ENCODE measurements at regions not wholly inside any gene's neighbourhood (a gene's known extent, or its start where the extent isn't known, plus 50 kb on each side); places are given as distances from the start of the nearest gene placed in this dataset.

DNA sequence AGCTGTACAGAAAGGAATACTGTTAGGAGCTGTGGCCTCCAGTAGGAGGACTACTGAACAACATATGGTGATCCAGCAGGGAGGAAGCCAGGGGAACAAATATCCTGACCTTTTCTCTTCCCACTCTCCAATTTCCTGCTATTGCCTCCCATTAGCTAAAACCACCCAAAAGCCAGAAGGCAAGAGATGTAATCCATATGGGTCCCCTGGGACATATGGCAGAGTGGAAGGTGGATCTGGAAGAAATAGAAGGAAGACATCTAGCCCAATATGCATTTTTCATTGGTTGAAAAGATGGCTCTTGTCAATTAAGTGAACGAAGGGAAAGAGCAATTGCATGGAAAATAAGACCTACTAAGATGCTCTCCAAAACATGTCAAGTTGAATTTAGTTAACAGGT lies 167.2 kb downstream of the CNTN3 start:
- CTCF ChIA-PET = no interaction called here
- Histone ChIP-seq H3K9me3 (ENCODE audit: control extremely low read depth in 1 of 5, control insufficient read depth in 4 of 5, insufficient read depth in 2 of 5, low read depth in 1 of 5, low read length in 4 of 5) (no peaks in the 10 kb centered on the region), H3K27me3 (replicated peaks in 2 of 5; ENCODE audit: control insufficient read depth in 4 of 5, insufficient read depth in 5 of 5, low read length in 4 of 5) (no peaks in the 10 kb centered on the region), H3K4me3 (ENCODE audit: control insufficient read depth in 1 of 7, extremely low read depth in 1 of 7, insufficient read depth in 4 of 7, low read depth in 2 of 7, low read length in 6 of 7) (no peak overlapping the region), H3K36me3 (ENCODE audit: control insufficient read depth in 4 of 4, insufficient read depth in 4 of 4, low read length in 3 of 4) (no peaks in the 10 kb centered on the region), H3K27ac (ENCODE audit: insufficient read depth in 1 of 2, low read depth in 1 of 2, low read length in 2 of 2, poor library complexity in 1 of 2, severe bottlenecking in 2 of 2) (no peak overlapping the region), H3K4me1 (ENCODE audit: control extremely low read depth in 1 of 4, control insufficient read depth in 4 of 4, insufficient read depth in 4 of 4, low read length in 3 of 4) (no peaks in the 10 kb centered on the region)
- POLR2A ChIA-PET = no interaction called here
- 80% methylated on average over 1 of the region's 1 CpG for WGBS (ENCODE audit: insufficient coverage)
- DNase-seq = no peak

DNA sequence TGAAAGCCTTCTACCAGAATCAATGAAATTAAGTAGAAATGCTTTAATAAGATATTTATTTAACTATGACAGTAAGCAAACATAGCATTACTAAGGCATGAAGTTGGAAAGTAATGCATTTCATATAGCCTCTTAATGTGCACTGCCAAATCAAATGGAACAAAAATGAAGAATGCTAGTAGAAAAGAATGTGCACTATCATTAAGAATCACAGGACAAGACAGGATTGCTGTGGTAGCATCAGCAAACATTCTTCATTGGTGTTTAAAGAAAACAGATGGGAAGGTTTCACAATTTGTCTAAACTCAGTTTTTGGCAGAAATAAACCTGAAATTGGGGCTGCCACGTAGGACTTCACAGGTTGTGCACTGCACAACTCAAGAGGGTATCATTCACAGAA lies 168.9 kb downstream of the CNTN3 start:
- CTCF ChIA-PET = no interaction called here
- POLR2A ChIA-PET = no interaction called here

DNA sequence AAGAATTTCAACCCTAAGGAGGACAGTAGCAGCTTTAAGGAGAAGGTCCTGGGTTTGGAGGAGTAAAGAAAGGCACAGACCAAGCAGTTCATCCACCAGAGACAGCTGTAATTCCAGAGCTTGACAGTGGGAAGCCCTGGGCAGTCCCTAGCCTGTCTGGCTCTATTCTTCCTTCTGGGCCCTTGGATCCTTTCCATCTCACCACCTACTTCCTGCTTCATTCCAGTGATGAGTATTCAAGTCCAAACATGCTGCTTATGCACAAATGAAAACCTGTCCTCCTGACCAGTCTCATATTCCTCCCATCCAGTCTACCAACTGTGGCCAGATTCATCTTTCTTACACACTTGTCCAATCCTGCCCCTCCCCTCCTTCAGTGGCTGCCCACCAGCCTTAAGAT lies 171.4 kb downstream of the CNTN3 start:
- CTCF ChIA-PET = no interaction called here
- Histone ChIP-seq H3K4me1 (ENCODE audit: control extremely low read depth in 1 of 4, control insufficient read depth in 4 of 4, insufficient read depth in 4 of 4, low read length in 3 of 4) (no peaks in the 10 kb centered on the region), H3K4me3 (ENCODE audit: control insufficient read depth in 1 of 7, extremely low read depth in 1 of 7, insufficient read depth in 4 of 7, low read depth in 2 of 7, low read length in 6 of 7) (no peak overlapping the region), H3K9me3 (ENCODE audit: control extremely low read depth in 1 of 5, control insufficient read depth in 4 of 5, insufficient read depth in 2 of 5, low read depth in 1 of 5, low read length in 4 of 5) (no peaks in the 10 kb centered on the region), H3K27ac (ENCODE audit: insufficient read depth in 1 of 2, low read depth in 1 of 2, low read length in 2 of 2, poor library complexity in 1 of 2, severe bottlenecking in 2 of 2) (no peak overlapping the region), H3K27me3 (replicated peaks in 2 of 5; ENCODE audit: control insufficient read depth in 4 of 5, insufficient read depth in 5 of 5, low read length in 4 of 5) (no peaks in the 10 kb centered on the region), H3K36me3 (ENCODE audit: control insufficient read depth in 4 of 4, insufficient read depth in 4 of 4, low read length in 3 of 4) (no peaks in the 10 kb centered on the region)
- DNase-seq = no peak
- POLR2A ChIA-PET = no interaction called here

More for the DNA sequence above, 168.9 kb downstream of the CNTN3 start:
- no peak for DNase-seq
- H3K4me1 ChIP-seq (ENCODE audit: control extremely low read depth in 1 of 4, control insufficient read depth in 4 of 4, insufficient read depth in 4 of 4, low read length in 3 of 4) = no peaks in the 10 kb centered on the region
- 79% methylated on average over 1 of the region's 1 CpG for WGBS (ENCODE audit: insufficient coverage)
- H3K27ac ChIP-seq (ENCODE audit: insufficient read depth in 1 of 2, low read depth in 1 of 2, low read length in 2 of 2, poor library complexity in 1 of 2, severe bottlenecking in 2 of 2) = no peak overlapping the region
- H3K4me3 ChIP-seq (ENCODE audit: control insufficient read depth in 1 of 7, extremely low read depth in 1 of 7, insufficient read depth in 4 of 7, low read depth in 2 of 7, low read length in 6 of 7) = no peak overlapping the region
- H3K27me3 ChIP-seq (replicated peaks in 2 of 5; ENCODE audit: control insufficient read depth in 4 of 5, insufficient read depth in 5 of 5, low read length in 4 of 5) = no peaks in the 10 kb centered on the region
- no peaks in the 10 kb centered on the region for H3K9me3 ChIP-seq (ENCODE audit: control extremely low read depth in 1 of 5, control insufficient read depth in 4 of 5, insufficient read depth in 2 of 5, low read depth in 1 of 5, low read length in 4 of 5)
- H3K36me3 ChIP-seq (ENCODE audit: control insufficient read depth in 4 of 4, insufficient read depth in 4 of 4, low read length in 3 of 4) = no peaks in the 10 kb centered on the region

DNA sequence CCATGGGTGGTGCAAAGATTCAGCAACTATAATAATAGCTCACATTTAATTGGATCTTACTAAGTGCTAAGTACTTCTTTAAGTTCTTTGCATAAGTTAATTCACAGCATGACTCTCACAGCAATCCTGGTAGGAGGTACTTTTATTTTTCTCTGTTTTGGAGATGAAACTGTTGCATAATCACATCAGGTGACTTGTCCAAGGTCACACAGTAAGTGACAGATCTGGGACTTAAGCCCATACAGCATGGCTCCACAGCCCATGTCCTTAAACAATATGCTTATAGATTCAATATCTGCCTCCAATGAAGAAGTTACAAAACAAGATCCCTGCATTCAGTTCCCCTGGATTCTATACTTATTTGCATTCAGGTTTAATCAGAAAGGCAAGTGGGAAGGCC lies 171.8 kb downstream of the CNTN3 start:
- Histone ChIP-seq H3K27ac (ENCODE audit: insufficient read depth in 1 of 2, low read depth in 1 of 2, low read length in 2 of 2, poor library complexity in 1 of 2, severe bottlenecking in 2 of 2) (no peak overlapping the region), H3K4me1 (ENCODE audit: control extremely low read depth in 1 of 4, control insufficient read depth in 4 of 4, insufficient read depth in 4 of 4, low read length in 3 of 4) (no peaks in the 10 kb centered on the region), H3K27me3 (replicated peaks in 2 of 5; ENCODE audit: control insufficient read depth in 4 of 5, insufficient read depth in 5 of 5, low read length in 4 of 5) (no peaks in the 10 kb centered on the region), H3K4me3 (ENCODE audit: control insufficient read depth in 1 of 7, extremely low read depth in 1 of 7, insufficient read depth in 4 of 7, low read depth in 2 of 7, low read length in 6 of 7) (no peak overlapping the region), H3K36me3 (ENCODE audit: control insufficient read depth in 4 of 4, insufficient read depth in 4 of 4, low read length in 3 of 4) (no peaks in the 10 kb centered on the region), H3K9me3 (ENCODE audit: control extremely low read depth in 1 of 5, control insufficient read depth in 4 of 5, insufficient read depth in 2 of 5, low read depth in 1 of 5, low read length in 4 of 5) (no peaks in the 10 kb centered on the region)
- ChIA-PET POLR2A (no interaction called here), CTCF (no interaction called here)
- DNase-seq = no peak

DNA sequence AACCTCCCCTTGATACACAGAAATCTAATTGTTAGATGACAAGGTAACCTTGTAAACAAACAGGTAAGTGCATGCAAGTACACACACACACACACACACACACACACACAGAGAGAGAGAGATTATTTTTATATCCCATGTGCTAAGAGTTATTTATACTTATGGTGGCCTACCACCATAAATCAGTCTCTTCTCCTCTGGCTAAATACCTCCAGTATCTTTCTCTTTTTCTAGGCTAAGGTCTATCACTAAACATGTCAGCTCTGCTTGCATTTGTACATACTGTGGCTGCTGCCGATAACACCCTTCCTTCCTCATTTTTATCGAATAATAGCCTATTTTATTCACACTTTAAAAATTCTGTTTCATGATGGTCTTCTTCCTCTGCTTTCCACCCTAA lies 172.4 kb downstream of the CNTN3 start:
- no peaks in the 10 kb centered on the region for H3K27me3 ChIP-seq (replicated peaks in 2 of 5; ENCODE audit: control insufficient read depth in 4 of 5, insufficient read depth in 5 of 5, low read length in 4 of 5)
- peak in 1 of 3 donors; percentile 9 for DNase-seq
- ChIA-PET POLR2A (no interaction called here), CTCF (no interaction called here)
- H3K27ac ChIP-seq (ENCODE audit: insufficient read depth in 1 of 2, low read depth in 1 of 2, low read length in 2 of 2, poor library complexity in 1 of 2, severe bottlenecking in 2 of 2) = no peak overlapping the region
- H3K4me3 ChIP-seq (ENCODE audit: control insufficient read depth in 1 of 7, extremely low read depth in 1 of 7, insufficient read depth in 4 of 7, low read depth in 2 of 7, low read length in 6 of 7) = no peak overlapping the region
- no peaks in the 10 kb centered on the region for H3K9me3 ChIP-seq (ENCODE audit: control extremely low read depth in 1 of 5, control insufficient read depth in 4 of 5, insufficient read depth in 2 of 5, low read depth in 1 of 5, low read length in 4 of 5)
- no peaks in the 10 kb centered on the region for H3K36me3 ChIP-seq (ENCODE audit: control insufficient read depth in 4 of 4, insufficient read depth in 4 of 4, low read length in 3 of 4)
- no peaks in the 10 kb centered on the region for H3K4me1 ChIP-seq (ENCODE audit: control extremely low read depth in 1 of 4, control insufficient read depth in 4 of 4, insufficient read depth in 4 of 4, low read length in 3 of 4)
- 0% methylated on average over 2 of the region's 2 CpGs for WGBS (ENCODE audit: insufficient coverage)

DNA sequence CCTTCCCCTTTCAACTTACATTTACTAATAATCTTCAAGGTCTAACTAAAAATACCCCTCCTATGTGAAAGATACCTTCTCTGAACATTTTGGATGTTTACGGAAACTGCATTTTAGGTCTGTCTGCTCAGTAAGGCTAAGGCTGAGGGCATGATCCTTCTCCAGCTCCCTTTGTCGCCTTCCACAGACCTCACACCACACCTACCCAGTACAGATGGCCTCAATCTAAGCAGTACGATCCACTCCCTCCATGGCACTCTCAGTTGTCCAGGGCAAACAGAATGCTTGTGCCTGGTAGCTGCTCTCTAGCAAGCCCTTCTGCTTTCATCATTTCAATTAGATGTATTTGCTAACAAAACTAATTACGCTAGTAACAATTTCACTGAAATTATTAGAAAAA lies 178.3 kb downstream of the CNTN3 start:
- no peak for DNase-seq
- no peak overlapping the region for H3K4me3 ChIP-seq (ENCODE audit: control insufficient read depth in 1 of 7, extremely low read depth in 1 of 7, insufficient read depth in 4 of 7, low read depth in 2 of 7, low read length in 6 of 7)
- 88% methylated on average over 3 of the region's 4 CpGs for WGBS (ENCODE audit: insufficient coverage)
- CTCF ChIA-PET = no interaction called here
- H3K9me3 ChIP-seq (ENCODE audit: control extremely low read depth in 1 of 5, control insufficient read depth in 4 of 5, insufficient read depth in 2 of 5, low read depth in 1 of 5, low read length in 4 of 5) = no peaks in the 10 kb centered on the region
- no peak overlapping the region for H3K27ac ChIP-seq (ENCODE audit: insufficient read depth in 1 of 2, low read depth in 1 of 2, low read length in 2 of 2, poor library complexity in 1 of 2, severe bottlenecking in 2 of 2)
- POLR2A ChIA-PET = no interaction called here
- no peaks in the 10 kb centered on the region for H3K4me1 ChIP-seq (ENCODE audit: control extremely low read depth in 1 of 4, control insufficient read depth in 4 of 4, insufficient read depth in 4 of 4, low read length in 3 of 4)
- H3K36me3 ChIP-seq (ENCODE audit: control insufficient read depth in 4 of 4, insufficient read depth in 4 of 4, low read length in 3 of 4) = no peaks in the 10 kb centered on the region
- peaks cover 0 to 1% (median 0%) of the 10 kb centered on the region in 5 experiments for H3K27me3 ChIP-seq (replicated peaks in 2 of 5; ENCODE audit: control insufficient read depth in 4 of 5, insufficient read depth in 5 of 5, low read length in 4 of 5)

DNA sequence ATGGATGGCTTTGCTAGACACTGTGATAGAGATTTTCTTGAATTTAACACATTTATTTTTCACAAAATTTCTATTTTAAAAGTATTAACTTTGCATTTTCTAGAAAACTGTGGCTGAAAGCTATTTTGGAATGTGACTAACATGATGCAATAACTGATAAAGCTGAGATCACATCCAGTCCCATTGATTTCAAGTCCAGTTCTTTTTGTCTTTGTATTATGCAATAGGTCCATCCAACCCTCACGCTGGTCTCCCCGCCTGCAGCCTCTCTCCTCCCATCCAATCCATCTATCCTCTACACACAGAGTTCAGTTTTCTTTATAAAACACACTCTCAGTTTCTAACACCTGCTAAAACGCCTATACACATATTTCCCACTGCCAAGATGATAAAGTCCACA lies 178.8 kb downstream of the CNTN3 start:
- Histone ChIP-seq H3K36me3 (ENCODE audit: control insufficient read depth in 4 of 4, insufficient read depth in 4 of 4, low read length in 3 of 4) (no peaks in the 10 kb centered on the region), H3K27me3 (replicated peaks in 2 of 5; ENCODE audit: control insufficient read depth in 4 of 5, insufficient read depth in 5 of 5, low read length in 4 of 5) (peaks cover 0 to 1% (median 0%) of the 10 kb centered on the region in 5 experiments), H3K27ac (ENCODE audit: insufficient read depth in 1 of 2, low read depth in 1 of 2, low read length in 2 of 2, poor library complexity in 1 of 2, severe bottlenecking in 2 of 2) (no peak overlapping the region), H3K4me1 (ENCODE audit: control extremely low read depth in 1 of 4, control insufficient read depth in 4 of 4, insufficient read depth in 4 of 4, low read length in 3 of 4) (no peaks in the 10 kb centered on the region), H3K9me3 (ENCODE audit: control extremely low read depth in 1 of 5, control insufficient read depth in 4 of 5, insufficient read depth in 2 of 5, low read depth in 1 of 5, low read length in 4 of 5) (no peaks in the 10 kb centered on the region), H3K4me3 (ENCODE audit: control insufficient read depth in 1 of 7, extremely low read depth in 1 of 7, insufficient read depth in 4 of 7, low read depth in 2 of 7, low read length in 6 of 7) (no peak overlapping the region)
- ChIA-PET CTCF (no interaction called here), POLR2A (no interaction called here)
- 100% methylated on average over 2 of the region's 3 CpGs for WGBS (ENCODE audit: insufficient coverage)
- no peak for DNase-seq

DNA sequence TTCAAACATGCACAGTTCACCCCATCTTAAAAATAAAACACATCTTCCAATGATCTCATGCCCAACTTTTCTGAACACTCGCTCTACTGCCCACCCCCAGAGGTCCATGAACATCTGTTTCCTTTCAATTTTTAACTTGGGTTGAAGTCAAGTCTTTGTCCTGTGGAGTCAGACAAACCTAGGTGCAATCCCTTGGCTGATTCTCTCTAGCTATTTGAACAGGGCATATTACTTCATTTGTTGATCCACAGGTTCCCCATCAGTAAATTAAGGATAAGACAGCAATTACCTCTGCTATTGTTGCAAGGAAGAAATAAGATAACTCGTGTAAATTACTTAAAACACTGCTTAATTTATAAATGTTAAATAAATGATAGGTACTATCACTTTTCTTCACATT lies 180.1 kb downstream of the CNTN3 start:
- no peaks in the 10 kb centered on the region for H3K9me3 ChIP-seq (ENCODE audit: control extremely low read depth in 1 of 5, control insufficient read depth in 4 of 5, insufficient read depth in 2 of 5, low read depth in 1 of 5, low read length in 4 of 5)
- DNase-seq = no peak
- H3K4me1 ChIP-seq (ENCODE audit: control extremely low read depth in 1 of 4, control insufficient read depth in 4 of 4, insufficient read depth in 4 of 4, low read length in 3 of 4) = no peaks in the 10 kb centered on the region
- H3K4me3 ChIP-seq (ENCODE audit: control insufficient read depth in 1 of 7, extremely low read depth in 1 of 7, insufficient read depth in 4 of 7, low read depth in 2 of 7, low read length in 6 of 7) = no peak overlapping the region
- peaks cover 0 to 1% (median 0%) of the 10 kb centered on the region in 5 experiments for H3K27me3 ChIP-seq (replicated peaks in 2 of 5; ENCODE audit: control insufficient read depth in 4 of 5, insufficient read depth in 5 of 5, low read length in 4 of 5)
- no peak overlapping the region for H3K27ac ChIP-seq (ENCODE audit: insufficient read depth in 1 of 2, low read depth in 1 of 2, low read length in 2 of 2, poor library complexity in 1 of 2, severe bottlenecking in 2 of 2)
- 83% methylated on average over 1 of the region's 2 CpGs for WGBS (ENCODE audit: insufficient coverage)
- ChIA-PET POLR2A (no interaction called here), CTCF (no interaction called here)
- H3K36me3 ChIP-seq (ENCODE audit: control insufficient read depth in 4 of 4, insufficient read depth in 4 of 4, low read length in 3 of 4) = no peaks in the 10 kb centered on the region

All from common myeloid progenitor, CD34-positive (primary cell).